Endothelial cell (in vitro differentiated cells): ENCODE measurements at regions not wholly inside any gene's neighbourhood (a gene's known extent, or its start where the extent isn't known, plus 50 kb on each side); places are given as distances from the start of the nearest gene placed in this dataset.

Experiments used
- DNase-seq: peaks from one replicate; pipeline ENCODE4 v3.0.0; 2021; ENCODE audit warnings: low spot score
- H3K27ac Mint-ChIP-seq: one replicate; pipeline ENCODE4 v1.8.0; 2021; ENCODE audit warnings: mixed read lengths, inconsistent platforms; ENCODE audit not compliant: unreplicated experiment
- H3K27me3 Mint-ChIP-seq: one replicate; pipeline ENCODE4 v1.8.0; 2021; ENCODE audit warnings: mild to moderate bottlenecking, moderate library complexity, mixed read lengths, inconsistent platforms; ENCODE audit not compliant: unreplicated experiment
- H3K36me3 Mint-ChIP-seq: one replicate; pipeline ENCODE4 v1.8.0; 2021; ENCODE audit warnings: mild to moderate bottlenecking, low read depth, mixed read lengths, inconsistent platforms; ENCODE audit not compliant: unreplicated experiment
- H3K4me1 Mint-ChIP-seq: one replicate; pipeline ENCODE4 v1.8.0; 2021; ENCODE audit warnings: mild to moderate bottlenecking, mixed read lengths, inconsistent platforms; ENCODE audit not compliant: unreplicated experiment
- H3K4me3 Mint-ChIP-seq: one replicate; pipeline ENCODE4 v1.8.0; 2021; ENCODE audit warnings: mild to moderate bottlenecking, mixed read lengths, inconsistent platforms; ENCODE audit not compliant: unreplicated experiment
- H3K9me3 Mint-ChIP-seq: one replicate; pipeline ENCODE4 v1.8.0; 2021; ENCODE audit warnings: mixed read lengths, inconsistent platforms; ENCODE audit not compliant: unreplicated experiment
- TF ChIP-seq, protein P1 (sequence below): fragments of 200-600 bp; sonication (generic); IDR thresholded peaks from one replicate; pipeline ENCODE4 v1.5.0; 2021; ENCODE audit warnings: antibody characterized with exemption; ENCODE audit not compliant: unreplicated experiment

DNA sequence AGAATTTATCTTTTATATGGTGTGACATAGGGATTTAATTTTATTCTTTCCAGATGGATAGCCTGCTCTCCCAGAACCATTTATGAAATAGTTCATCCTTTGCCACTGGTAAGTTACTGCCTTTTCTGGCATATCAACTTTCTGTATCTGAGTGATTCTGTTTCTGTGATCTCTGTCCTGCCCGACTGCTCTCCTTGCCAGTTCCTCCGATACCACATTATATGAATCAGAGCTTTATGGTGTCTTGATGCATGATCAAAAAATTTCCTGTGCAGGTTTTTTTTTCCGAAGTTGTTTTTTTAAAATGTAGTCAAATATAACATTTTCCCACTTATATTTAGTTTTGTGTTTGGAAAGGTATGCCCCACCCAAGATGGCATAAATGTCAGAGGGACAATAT is 242.5 kb downstream of the CYP26B1 start:
- no peaks in the 10 kb centered on the region for H3K4me1 Mint-ChIP-seq
- DNase-seq, result no peak
- H3K4me3 Mint-ChIP-seq, result no peak overlapping the region
- H3K27ac Mint-ChIP-seq, result no peak overlapping the region
- no peaks in the 10 kb centered on the region for H3K36me3 Mint-ChIP-seq
- TF ChIP-seq, protein P1, sequence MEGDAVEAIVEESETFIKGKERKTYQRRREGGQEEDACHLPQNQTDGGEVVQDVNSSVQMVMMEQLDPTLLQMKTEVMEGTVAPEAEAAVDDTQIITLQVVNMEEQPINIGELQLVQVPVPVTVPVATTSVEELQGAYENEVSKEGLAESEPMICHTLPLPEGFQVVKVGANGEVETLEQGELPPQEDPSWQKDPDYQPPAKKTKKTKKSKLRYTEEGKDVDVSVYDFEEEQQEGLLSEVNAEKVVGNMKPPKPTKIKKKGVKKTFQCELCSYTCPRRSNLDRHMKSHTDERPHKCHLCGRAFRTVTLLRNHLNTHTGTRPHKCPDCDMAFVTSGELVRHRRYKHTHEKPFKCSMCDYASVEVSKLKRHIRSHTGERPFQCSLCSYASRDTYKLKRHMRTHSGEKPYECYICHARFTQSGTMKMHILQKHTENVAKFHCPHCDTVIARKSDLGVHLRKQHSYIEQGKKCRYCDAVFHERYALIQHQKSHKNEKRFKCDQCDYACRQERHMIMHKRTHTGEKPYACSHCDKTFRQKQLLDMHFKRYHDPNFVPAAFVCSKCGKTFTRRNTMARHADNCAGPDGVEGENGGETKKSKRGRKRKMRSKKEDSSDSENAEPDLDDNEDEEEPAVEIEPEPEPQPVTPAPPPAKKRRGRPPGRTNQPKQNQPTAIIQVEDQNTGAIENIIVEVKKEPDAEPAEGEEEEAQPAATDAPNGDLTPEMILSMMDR, result no peak
- H3K27me3 Mint-ChIP-seq, result no peaks in the 10 kb centered on the region
- peaks cover 11% of the 10 kb centered on the region for H3K9me3 Mint-ChIP-seq

DNA sequence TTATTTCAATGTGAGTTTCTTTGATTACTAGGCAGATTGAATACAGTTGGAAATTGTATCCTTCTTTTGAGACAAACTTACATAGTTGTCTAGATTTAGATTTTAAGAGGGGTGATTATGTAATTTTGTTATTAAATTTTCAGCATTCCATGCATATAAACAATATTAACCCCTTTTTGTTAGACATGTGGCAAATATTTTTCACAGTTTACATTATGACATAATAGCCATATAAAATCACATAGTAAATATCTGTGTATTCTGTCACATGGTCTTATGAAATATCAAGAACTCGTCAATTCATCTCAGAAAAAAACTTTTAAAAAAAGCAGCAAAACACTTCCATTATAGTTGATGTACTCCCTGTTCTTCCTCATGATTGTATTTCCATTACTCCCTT is 243.8 kb downstream of the CYP26B1 start:
- TF ChIP-seq, protein P1, result no peak
- no peak for DNase-seq
- Mint-ChIP-seq H3K9me3 (no peaks in the 10 kb centered on the region), H3K4me1 (no peaks in the 10 kb centered on the region), H3K27ac (no peak overlapping the region), H3K4me3 (no peak overlapping the region), H3K36me3 (peaks cover 3% of the 10 kb centered on the region), H3K27me3 (peaks cover 3% of the 10 kb centered on the region)

DNA sequence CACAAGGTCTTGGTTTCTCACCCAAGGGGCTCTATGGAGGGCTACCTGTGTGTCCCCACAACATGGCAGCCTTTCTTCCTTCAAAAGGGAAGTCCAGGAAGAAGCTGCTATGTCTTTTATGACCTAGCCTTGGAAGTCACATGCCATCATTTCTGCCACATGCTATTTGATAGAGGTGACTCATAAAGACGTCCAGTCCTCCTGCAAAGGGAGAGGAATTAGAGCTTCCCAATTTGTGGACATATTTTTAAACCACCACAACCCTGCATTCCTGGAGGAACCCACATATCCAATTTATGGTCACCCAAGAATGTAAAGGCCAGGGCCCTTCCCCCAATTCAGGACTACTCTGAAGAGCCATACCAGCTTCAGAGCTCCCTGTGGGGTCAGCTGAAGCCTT is 246.2 kb downstream of the CYP26B1 start:
- no peak for DNase-seq
- TF ChIP-seq, protein P1, result no peak
- Mint-ChIP-seq H3K9me3 (no peaks in the 10 kb centered on the region), H3K27me3 (peaks cover 6% of the 10 kb centered on the region), H3K36me3 (peaks cover 3% of the 10 kb centered on the region), H3K4me3 (no peak overlapping the region), H3K4me1 (no peaks in the 10 kb centered on the region), H3K27ac (no peak overlapping the region)

DNA sequence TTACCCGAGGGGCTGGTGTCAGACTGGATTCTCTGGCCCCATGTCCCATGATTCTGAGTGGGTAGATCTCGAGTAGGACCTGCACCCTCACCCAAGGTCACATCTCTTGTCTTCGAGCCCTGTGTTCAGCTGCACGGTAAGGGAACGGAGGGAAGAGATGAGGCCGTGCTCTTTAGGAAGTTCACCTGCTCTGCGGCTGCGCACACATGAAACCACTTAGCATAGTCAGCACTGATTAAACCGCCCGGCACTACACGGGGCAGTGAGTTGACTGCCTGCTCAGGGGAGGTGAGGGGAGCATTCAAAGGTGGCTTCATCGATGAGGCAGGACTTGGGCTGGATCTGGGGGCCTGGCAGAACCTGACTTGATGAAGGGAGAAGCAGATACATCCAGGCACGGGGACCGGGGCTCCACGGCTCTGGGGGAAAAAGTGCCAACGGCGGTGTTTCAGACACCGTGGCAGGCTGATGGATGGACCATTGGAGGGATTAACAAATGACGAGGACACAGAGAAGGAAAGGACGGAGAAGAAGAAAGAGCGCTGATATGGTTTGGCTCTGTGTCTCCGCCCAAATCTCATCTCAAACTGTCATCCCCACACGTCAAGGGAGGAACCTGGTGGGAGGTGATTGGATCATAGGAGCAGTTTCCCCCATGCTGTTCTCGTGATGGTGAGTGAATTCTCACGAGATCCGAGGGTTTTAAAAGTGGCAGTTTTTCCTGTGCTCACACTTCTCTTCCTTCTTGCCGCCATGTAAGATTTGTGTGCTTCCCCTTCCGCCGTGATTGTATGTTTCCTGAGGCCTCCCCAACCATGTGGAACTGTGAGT is 248.6 kb downstream of the CYP26B1 start:
- Mint-ChIP-seq H3K4me3 (no peak overlapping the region), H3K27me3 (peaks cover 6% of the 10 kb centered on the region), H3K36me3 (peaks cover 3% of the 10 kb centered on the region)

DNA sequence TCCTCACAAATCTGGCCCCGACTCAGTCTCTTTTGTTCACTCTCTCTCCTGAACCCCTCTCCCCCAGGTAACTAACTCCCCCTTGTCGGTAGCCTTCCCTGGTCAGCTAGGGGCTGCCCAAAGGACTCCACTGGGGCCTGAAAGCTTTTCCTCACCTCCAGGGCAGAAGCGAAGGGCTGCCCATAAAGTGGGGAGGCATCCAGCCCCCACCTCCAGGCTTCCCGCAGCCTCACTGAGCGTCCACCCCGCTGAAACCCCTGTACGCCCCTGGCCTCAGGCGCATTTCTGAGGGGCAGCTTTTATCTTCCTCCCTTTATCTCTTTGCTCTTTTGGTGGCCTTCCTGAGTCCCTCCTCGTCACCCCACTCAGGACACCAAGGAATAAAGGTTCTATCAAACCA is 249.3 kb downstream of the CYP26B1 start:
- Mint-ChIP-seq H3K36me3 (peaks cover 3% of the 10 kb centered on the region), H3K27ac (no peak overlapping the region), H3K4me3 (no peak overlapping the region), H3K9me3 (no peaks in the 10 kb centered on the region), H3K4me1 (peaks cover 4% of the 10 kb centered on the region), H3K27me3 (peaks cover 6% of the 10 kb centered on the region)
- TF ChIP-seq, protein P1, result no peak
- no peak for DNase-seq

More for the DNA sequence above, 248.6 kb downstream of the CYP26B1 start:
- Mint-ChIP-seq H3K4me1 (peaks cover 4% of the 10 kb centered on the region), H3K9me3 (no peaks in the 10 kb centered on the region), H3K27ac (no peak overlapping the region)
- DNase-seq, result no peak
- TF ChIP-seq, protein P1, result no peak
